Astrocyte of the spinal cord (primary cell): ENCODE measurements at regions not wholly inside any gene's neighbourhood (a gene's known extent, or its start where the extent isn't known, plus 50 kb on each side); places are given as distances from the start of the nearest gene placed in this dataset.

ENCODE experiments used
- DNase-seq: peaks from one replicate; pipeline ENCODE4 v3.0.0; 2011; ENCODE audit warnings: low read depth, low spot score
- H3K4me3 ChIP-seq: 2 replicates; pipeline ENCODE4 v1.5.1; 2011; ENCODE audit warnings: low read depth, mild to moderate bottlenecking, low read length, moderate library complexity
- in situ Hi-C: cut with HindIII; loops from 2 replicates; pipeline ENCODE4 v1.10.0; 2017; ENCODE audit warnings: low sequenced_read_pairs
- TF ChIP-seq, protein P1 (sequence below): IDR thresholded peaks from 2 replicates; pipeline ENCODE4 v1.5.1; 2012; ENCODE audit warnings: low read depth, mild to moderate bottlenecking, low read length, inconsistent platforms

DNA sequence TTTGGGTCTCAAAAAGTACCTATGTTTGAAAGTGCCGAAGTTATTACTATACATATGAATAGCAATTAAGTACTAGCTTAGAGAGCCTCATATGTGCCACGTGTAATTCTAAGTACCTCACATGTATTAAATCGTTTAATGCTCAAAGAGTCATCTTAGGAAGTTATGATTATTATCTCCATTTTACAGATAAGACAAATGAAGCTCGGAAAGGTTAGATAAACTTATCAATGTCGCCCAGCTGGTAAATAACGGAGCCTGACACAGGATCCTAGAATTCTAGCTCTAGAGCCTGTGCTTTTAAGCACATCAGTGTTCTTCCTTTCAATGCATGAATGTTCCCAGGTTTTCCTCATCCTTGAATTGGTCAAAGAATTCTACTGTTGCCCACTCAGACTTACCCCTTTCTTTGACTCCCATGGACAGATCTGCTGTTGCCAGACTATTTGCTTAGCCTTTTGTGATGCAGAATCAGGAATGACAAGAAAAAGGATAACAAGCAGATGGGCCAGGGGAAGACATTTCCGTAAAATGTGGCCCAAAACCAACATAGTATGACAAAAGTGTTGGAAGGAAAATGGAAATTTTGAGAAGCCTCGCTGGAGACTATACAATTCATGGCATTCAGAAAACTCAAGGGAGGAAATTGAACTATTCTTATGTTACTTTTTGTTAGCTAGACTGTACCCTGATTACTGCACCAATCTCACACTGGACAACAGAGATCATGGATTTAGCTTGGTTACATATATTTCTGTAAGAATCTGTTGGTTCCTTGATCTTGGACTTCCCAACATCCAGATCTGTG, 237.1 kb upstream of the CITED2 start:
- TF ChIP-seq, protein P1, sequence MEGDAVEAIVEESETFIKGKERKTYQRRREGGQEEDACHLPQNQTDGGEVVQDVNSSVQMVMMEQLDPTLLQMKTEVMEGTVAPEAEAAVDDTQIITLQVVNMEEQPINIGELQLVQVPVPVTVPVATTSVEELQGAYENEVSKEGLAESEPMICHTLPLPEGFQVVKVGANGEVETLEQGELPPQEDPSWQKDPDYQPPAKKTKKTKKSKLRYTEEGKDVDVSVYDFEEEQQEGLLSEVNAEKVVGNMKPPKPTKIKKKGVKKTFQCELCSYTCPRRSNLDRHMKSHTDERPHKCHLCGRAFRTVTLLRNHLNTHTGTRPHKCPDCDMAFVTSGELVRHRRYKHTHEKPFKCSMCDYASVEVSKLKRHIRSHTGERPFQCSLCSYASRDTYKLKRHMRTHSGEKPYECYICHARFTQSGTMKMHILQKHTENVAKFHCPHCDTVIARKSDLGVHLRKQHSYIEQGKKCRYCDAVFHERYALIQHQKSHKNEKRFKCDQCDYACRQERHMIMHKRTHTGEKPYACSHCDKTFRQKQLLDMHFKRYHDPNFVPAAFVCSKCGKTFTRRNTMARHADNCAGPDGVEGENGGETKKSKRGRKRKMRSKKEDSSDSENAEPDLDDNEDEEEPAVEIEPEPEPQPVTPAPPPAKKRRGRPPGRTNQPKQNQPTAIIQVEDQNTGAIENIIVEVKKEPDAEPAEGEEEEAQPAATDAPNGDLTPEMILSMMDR = no peak
- no peak for DNase-seq
- H3K4me3 ChIP-seq = no peak overlapping the region
- in situ Hi-C loops = no loop called here

DNA sequence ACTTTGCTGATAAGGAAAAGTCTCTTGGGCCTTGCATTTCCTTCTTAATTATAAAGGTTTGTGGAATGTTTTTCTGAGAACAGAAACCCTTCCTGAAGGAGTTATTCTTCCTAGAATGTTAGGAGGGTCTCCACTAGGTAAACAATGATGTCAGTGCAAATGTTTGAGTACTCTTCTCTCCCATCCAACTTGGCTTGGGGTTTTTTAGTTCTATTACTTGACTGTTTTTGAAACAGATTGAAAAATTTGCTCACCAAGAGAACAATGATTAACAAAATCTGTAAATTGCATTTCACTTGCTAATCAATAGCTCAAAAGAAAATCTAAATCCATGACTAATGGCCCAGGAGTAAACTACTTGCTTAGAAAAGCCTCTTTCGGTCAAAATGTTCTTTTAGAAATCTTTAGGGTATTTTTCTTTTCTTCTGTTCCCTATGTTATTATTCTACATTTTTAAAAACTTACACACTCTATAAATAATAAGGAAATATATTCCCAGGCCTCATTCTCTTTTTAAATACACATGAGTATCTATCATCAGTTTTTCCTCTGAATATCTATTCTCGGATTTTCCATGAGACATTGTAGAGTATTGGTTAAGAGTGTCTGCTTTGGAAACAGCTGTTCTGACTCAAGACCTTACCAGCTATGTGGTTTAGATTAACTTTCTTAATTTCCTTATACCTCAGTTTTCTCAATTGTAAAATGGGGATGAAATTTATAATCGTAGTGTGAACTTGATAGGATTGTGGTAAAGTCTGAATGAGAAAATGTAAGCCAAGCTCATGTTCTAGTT, 234.2 kb upstream of the CITED2 start:
- TF ChIP-seq, protein P1 = no peak
- in situ Hi-C loops = no loop called here
- DNase-seq = peak; percentile 44
- H3K4me3 ChIP-seq = no peak overlapping the region

DNA sequence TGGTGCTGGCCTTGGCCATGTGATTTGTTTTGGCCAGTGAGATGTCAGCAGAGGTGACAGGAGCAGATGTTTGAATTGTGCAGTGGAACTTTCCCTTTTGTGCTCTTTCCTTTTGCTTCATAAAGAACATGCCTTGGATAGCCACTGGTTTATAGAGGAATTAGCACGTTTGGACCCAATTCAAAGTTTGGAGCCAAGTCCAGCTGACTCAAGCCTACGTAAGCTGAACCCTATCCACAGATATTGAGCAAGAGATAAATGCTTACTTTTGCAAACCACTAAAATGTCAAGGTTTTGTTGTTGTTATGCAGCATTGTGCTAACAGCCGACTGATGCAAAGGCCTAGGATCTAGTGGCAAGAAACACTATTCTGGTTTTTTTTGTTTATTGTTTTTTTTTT, 230.9 kb upstream of the CITED2 start:
- no peak overlapping the region for H3K4me3 ChIP-seq
- in situ Hi-C loops = no loop called here
- TF ChIP-seq, protein P1 = no peak
- peak; percentile 88 for DNase-seq

DNA sequence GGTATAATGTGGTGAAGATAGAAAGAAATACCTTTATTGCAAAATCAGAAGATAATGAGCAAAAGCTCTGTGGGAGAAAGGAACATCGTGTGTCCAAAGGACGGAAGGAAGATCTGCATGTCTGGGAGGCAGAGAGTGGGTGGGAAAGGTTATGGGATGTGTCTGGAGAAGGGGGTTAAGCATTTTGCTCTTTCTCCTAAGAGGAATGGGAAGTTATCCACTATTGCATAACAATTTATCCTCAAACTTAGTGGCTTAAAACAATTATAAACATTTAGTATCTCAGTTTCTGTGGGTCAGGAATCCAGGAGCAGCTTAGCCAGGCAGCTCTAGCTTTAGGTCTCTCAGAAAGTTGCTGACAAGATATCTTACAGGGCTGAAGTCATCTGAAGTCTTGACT, 229.1 kb upstream of the CITED2 start:
- TF ChIP-seq, protein P1 = no peak
- no peak overlapping the region for H3K4me3 ChIP-seq
- no peak for DNase-seq
- in situ Hi-C loops = no loop called here

DNA sequence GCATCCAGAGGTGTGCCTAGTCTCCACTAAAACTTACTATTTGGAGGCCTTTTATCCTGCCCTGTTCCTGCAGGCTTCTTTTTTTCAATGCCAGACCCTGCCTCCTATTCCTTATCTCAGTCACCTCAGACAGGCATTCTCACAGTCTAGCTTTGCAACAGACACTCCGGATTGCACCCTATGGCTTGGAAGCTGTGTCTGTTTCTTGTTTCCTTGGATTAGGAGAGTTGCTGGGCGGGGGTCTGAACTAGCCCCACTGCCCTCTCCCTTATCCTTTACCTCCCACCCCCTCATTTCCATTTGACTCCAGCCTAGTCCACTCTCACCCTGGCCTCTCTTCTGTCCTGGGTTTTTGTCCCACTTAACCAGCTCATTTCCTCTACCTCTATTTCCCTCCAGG, 228.1 kb upstream of the CITED2 start:
- DNase-seq = no peak
- in situ Hi-C loops = no loop called here
- TF ChIP-seq, protein P1 = no peak
- H3K4me3 ChIP-seq = no peak overlapping the region

DNA sequence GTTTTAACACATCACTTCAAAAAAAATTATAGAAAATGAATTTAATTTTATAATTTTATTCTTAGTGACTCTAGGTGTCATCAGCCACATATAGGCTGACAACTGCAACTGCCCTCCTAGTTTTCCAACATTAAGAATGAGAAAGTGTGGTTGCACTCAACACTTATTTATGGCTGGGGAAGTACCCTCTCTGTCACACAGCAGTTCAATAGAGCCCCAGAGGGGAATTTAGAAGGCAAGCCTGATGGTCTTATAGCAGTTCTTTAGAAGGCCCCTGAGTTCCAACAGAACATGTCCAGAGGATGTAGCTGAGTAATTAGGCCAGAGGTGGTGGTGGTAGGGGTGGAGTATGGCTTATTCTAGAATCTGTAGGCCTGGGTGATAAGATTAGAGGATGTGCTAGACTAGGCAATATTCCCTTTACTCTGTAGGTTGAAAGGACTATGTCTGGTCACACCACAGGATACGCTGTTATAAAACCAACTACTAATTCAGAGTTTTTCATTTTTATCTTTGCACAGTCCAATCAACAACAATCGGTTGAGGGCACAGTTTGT, 226.5 kb upstream of the CITED2 start:
- in situ Hi-C loops = no loop called here
- H3K4me3 ChIP-seq = no peak overlapping the region
- DNase-seq = no peak
- TF ChIP-seq, protein P1 = no peak
